ENCODE measurements at regions not wholly inside any gene's neighbourhood (a gene's known extent, or its start where the extent isn't known, plus 50 kb on each side); places are given as distances from the start of the nearest gene placed in this dataset.
A peak's percentile ranks its signal among the peaks of the same experiment; 100 is the strongest.

DNA sequence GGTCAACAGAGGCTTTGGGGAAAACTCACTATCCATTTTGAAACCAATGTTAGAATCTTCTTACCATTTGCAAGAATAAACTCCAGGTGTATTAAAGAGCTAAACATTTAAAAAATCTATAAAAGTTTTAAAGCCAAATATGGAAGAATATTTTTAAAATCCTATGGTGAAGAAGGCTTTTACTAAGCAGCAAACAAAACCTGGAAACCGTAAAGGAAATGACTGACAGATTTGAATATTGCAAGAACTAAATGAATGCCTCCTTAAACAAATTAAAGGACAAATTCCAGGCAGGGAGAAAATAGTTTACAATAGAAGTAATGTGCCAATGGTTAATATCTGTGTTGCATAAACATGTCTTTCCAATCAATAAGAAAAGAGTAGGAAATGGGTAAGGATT lies 68.1 kb downstream of the KLF15 start:
- peaks cover 32 to 45% of the 10 kb centered on the region in 2 experiments for H3K27me3 ChIP-seq (ENCODE audit: control insufficient read depth in 1 of 2, insufficient read depth in 1 of 2, low read length in 2 of 2)

DNA sequence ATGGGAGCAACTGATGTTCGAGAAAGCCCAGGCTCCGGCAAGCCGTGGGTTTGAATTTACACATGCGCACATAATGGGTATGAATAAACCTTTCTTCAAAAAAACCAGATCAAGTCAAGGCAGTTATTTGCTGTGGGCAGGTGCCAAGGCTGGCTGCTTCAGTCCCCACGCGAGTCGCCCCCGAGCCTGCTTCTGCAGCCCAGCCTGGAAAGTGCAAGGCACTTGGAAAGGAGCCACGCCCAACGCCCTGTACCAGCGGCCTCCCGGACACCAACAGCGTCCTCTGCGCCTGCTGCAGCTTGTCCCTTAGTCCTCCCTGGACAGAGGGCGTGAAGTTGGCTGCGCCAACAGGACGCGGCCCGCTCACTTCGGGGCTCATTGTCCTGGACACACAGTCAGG lies 68.9 kb downstream of the KLF15 start:
- Histone ChIP-seq H3K18ac (ENCODE audit: low read depth in 1 of 2, low read length in 2 of 2) (no peak overlapping the region), H3K9me3 (ENCODE audit: control insufficient read depth, low read length) (no peaks in the 10 kb centered on the region), H2BK12ac (ENCODE audit: low read length in 2 of 2) (no peak overlapping the region)

More for the DNA sequence above, 68.1 kb downstream of the KLF15 start:
- DNase-seq, result no peak
- no peak overlapping the region for H2AFZ ChIP-seq (ENCODE audit: low read depth, low read length)
- no CpG with 5 or more reads among the region's 1 CpG for WGBS
- no peaks in the 10 kb centered on the region for H3K9me3 ChIP-seq (ENCODE audit: control insufficient read depth, low read length)
- no peak overlapping the region for H3K4me2 ChIP-seq (ENCODE audit: low read length, poor library complexity, severe bottlenecking)
- H2BK120ac ChIP-seq (ENCODE audit: low read depth, low read length), result no peak overlapping the region
- no peak overlapping the region for H3K9ac ChIP-seq (ENCODE audit: low read length)
- H3K79me1 ChIP-seq (replicated peaks; ENCODE audit: low read length, poor library complexity, severe bottlenecking), result no peaks in the 10 kb centered on the region
- H2AK5ac ChIP-seq (ENCODE audit: low read length, severe bottlenecking), result no peak overlapping the region
- H2BK12ac ChIP-seq (ENCODE audit: low read length in 2 of 2), result no peak overlapping the region
- no peak overlapping the region for H3K18ac ChIP-seq (ENCODE audit: low read depth in 1 of 2, low read length in 2 of 2)
- H2BK15ac ChIP-seq (ENCODE audit: low read depth, poor library complexity, severe bottlenecking), result no peak overlapping the region
- no peak overlapping the region for H3K27ac ChIP-seq (ENCODE audit: low read length, poor library complexity, severe bottlenecking)
- H3K23ac ChIP-seq (ENCODE audit: low read length in 2 of 2), result no peak overlapping the region
- H3K4me1 ChIP-seq (ENCODE audit: control insufficient read depth, insufficient read depth, low read depth, low read length), result peaks cover 14% of the 10 kb centered on the region
- no peak overlapping the region for H3K4me3 ChIP-seq (ENCODE audit: insufficient read depth in 1 of 2, low read depth in 1 of 2, low read length in 2 of 2)
- no peak overlapping the region for H4K91ac ChIP-seq (ENCODE audit: low read length)
- H3K36me3 ChIP-seq (ENCODE audit: control insufficient read depth in 1 of 2, insufficient read depth in 2 of 2, low read depth in 1 of 2, low read length in 2 of 2), result no peaks in the 10 kb centered on the region
- H3K14ac ChIP-seq (ENCODE audit: low read length in 2 of 2), result no peak overlapping the region
- no peak overlapping the region for H4K8ac ChIP-seq (ENCODE audit: low read length)
- no peak overlapping the region for H2BK5ac ChIP-seq (ENCODE audit: low read depth, low read length, poor library complexity, severe bottlenecking)
- H3K4ac ChIP-seq (ENCODE audit: low read depth in 1 of 2, low read length in 2 of 2), result no peak overlapping the region

DNA sequence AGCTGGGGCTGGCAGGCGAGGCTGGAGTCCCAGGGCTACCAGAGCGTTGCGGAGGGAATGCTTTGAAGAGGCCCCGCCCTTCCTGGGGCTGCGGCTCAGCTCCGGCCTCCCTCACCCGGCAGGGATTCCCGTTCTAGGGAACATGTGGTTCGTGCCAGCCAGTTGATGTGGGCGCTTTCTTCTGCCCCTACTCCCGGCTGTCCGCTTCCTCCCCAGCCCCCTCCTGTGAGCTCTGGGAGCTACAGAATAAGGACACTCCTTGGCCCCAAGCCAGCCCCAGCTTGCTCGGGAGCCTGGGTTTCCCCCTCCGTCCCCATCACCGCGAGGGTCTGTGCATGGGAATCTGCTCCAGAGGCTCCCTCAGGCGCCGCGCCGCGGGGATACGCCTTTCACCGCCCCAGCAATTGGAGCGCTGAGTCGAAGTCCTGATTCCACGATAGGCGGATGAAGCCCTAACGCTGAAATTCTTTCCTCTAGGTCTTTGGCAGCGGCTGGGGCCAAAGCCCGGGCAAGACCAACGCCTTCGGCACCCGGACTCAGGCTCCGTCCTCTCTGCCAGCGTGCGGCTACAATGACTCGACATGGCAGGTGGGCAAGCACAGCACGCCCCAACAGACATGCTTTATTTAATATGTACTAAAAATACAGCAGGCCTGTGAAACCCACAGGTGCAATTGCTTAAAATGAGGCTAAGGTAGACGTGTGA lies 69.5 kb downstream of the KLF15 start:
- Histone ChIP-seq H2AK5ac (ENCODE audit: low read length, severe bottlenecking) (no peak overlapping the region), H2BK5ac (ENCODE audit: low read depth, low read length, poor library complexity, severe bottlenecking) (no peak overlapping the region), H2BK120ac (ENCODE audit: low read depth, low read length) (no peak overlapping the region), H2AFZ (ENCODE audit: low read depth, low read length) (peak overlapping the region; percentile 93), H3K18ac (ENCODE audit: low read depth in 1 of 2, low read length in 2 of 2) (peak overlapping the region; percentile 19 to 68), H4K91ac (ENCODE audit: low read length) (no peak overlapping the region), H4K8ac (ENCODE audit: low read length) (peak overlapping the region; percentile 85), H3K9me3 (ENCODE audit: control insufficient read depth, low read length) (no peaks in the 10 kb centered on the region), H3K4ac (ENCODE audit: low read depth in 1 of 2, low read length in 2 of 2) (no peak overlapping the region), H3K36me3 (ENCODE audit: control insufficient read depth in 1 of 2, insufficient read depth in 2 of 2, low read depth in 1 of 2, low read length in 2 of 2) (no peaks in the 10 kb centered on the region), H3K4me2 (ENCODE audit: low read length, poor library complexity, severe bottlenecking) (peak overlapping the region; percentile 81), H2BK15ac (ENCODE audit: low read depth, poor library complexity, severe bottlenecking) (no peak overlapping the region), H3K23ac (ENCODE audit: low read length in 2 of 2) (peak overlapping the region in 1 of 2 experiments; percentile 85), H3K14ac (ENCODE audit: low read length in 2 of 2) (peak overlapping the region in 1 of 2 experiments; percentile 66), H3K4me1 (ENCODE audit: control insufficient read depth, insufficient read depth, low read depth, low read length) (peaks cover 13% of the 10 kb centered on the region), H2BK12ac (ENCODE audit: low read length in 2 of 2) (no peak overlapping the region), H3K27ac (ENCODE audit: low read length, poor library complexity, severe bottlenecking) (no peak overlapping the region), H3K9ac (ENCODE audit: low read length) (peak overlapping the region; percentile 77), H3K79me1 (replicated peaks; ENCODE audit: low read length, poor library complexity, severe bottlenecking) (no peaks in the 10 kb centered on the region), H3K27me3 (ENCODE audit: control insufficient read depth in 1 of 2, insufficient read depth in 1 of 2, low read length in 2 of 2) (peaks cover 32 to 45% of the 10 kb centered on the region in 2 experiments), H3K4me3 (ENCODE audit: insufficient read depth in 1 of 2, low read depth in 1 of 2, low read length in 2 of 2) (peak overlapping the region; percentile 37 to 77)
- WGBS, result 2% methylated on average over 39 of the region's 39 CpGs
- DNase-seq, result peak; percentile 52

More for the DNA sequence above, 68.9 kb downstream of the KLF15 start:
- WGBS, result 24% methylated on average over 20 of the region's 20 CpGs
- peak overlapping the region in 1 of 2 experiments; percentile 38 for H3K4me3 ChIP-seq (ENCODE audit: insufficient read depth in 1 of 2, low read depth in 1 of 2, low read length in 2 of 2)
- no peak overlapping the region for H3K14ac ChIP-seq (ENCODE audit: low read length in 2 of 2)
- no peak overlapping the region for H2BK120ac ChIP-seq (ENCODE audit: low read depth, low read length)
- no peak overlapping the region for H2AFZ ChIP-seq (ENCODE audit: low read depth, low read length)
- H2BK5ac ChIP-seq (ENCODE audit: low read depth, low read length, poor library complexity, severe bottlenecking), result no peak overlapping the region
- no peak overlapping the region for H2AK5ac ChIP-seq (ENCODE audit: low read length, severe bottlenecking)
- no peaks in the 10 kb centered on the region for H3K79me1 ChIP-seq (replicated peaks; ENCODE audit: low read length, poor library complexity, severe bottlenecking)
- no peak overlapping the region for H4K8ac ChIP-seq (ENCODE audit: low read length)
- no peak for DNase-seq
- H3K27ac ChIP-seq (ENCODE audit: low read length, poor library complexity, severe bottlenecking), result no peak overlapping the region
- no peak overlapping the region for H3K9ac ChIP-seq (ENCODE audit: low read length)
- no peak overlapping the region for H3K4me2 ChIP-seq (ENCODE audit: low read length, poor library complexity, severe bottlenecking)
- no peaks in the 10 kb centered on the region for H3K36me3 ChIP-seq (ENCODE audit: control insufficient read depth in 1 of 2, insufficient read depth in 2 of 2, low read depth in 1 of 2, low read length in 2 of 2)
- peak overlapping the region in 1 of 2 experiments; percentile 27 for H3K4ac ChIP-seq (ENCODE audit: low read depth in 1 of 2, low read length in 2 of 2)
- H3K4me1 ChIP-seq (ENCODE audit: control insufficient read depth, insufficient read depth, low read depth, low read length), result peaks cover 13% of the 10 kb centered on the region
- no peak overlapping the region for H2BK15ac ChIP-seq (ENCODE audit: low read depth, poor library complexity, severe bottlenecking)
- peaks cover 32 to 45% of the 10 kb centered on the region in 2 experiments for H3K27me3 ChIP-seq (ENCODE audit: control insufficient read depth in 1 of 2, insufficient read depth in 1 of 2, low read length in 2 of 2)
- H4K91ac ChIP-seq (ENCODE audit: low read length), result no peak overlapping the region
- no peak overlapping the region for H3K23ac ChIP-seq (ENCODE audit: low read length in 2 of 2)

DNA sequence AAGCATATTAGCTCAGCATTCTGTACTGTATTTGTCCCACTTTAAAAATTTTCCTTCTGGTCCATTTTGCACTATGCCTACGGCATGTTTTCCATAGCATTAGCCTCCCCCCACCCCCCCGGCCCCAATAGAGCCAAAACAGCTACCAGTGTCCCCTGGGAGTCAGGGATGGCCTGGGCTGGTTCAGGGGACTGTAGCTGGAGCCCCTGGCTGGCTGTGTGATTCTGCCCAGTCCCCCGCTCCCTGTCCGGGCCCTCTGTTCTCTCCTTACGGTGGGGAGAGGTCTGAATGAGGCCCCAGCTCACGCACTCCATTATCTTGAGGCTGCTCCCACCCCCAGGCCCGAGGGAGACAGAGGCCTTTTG lies 70.1 kb downstream of the KLF15 start:
- Histone ChIP-seq H3K27me3 (ENCODE audit: control insufficient read depth in 1 of 2, insufficient read depth in 1 of 2, low read length in 2 of 2) (peaks cover 26 to 40% of the 10 kb centered on the region in 2 experiments), H2BK15ac (ENCODE audit: low read depth, poor library complexity, severe bottlenecking) (no peak overlapping the region), H2BK12ac (ENCODE audit: low read length in 2 of 2) (no peak overlapping the region), H3K36me3 (ENCODE audit: control insufficient read depth in 1 of 2, insufficient read depth in 2 of 2, low read depth in 1 of 2, low read length in 2 of 2) (no peaks in the 10 kb centered on the region), H3K4me1 (ENCODE audit: control insufficient read depth, insufficient read depth, low read depth, low read length) (peaks cover 13% of the 10 kb centered on the region), H3K4me3 (ENCODE audit: insufficient read depth in 1 of 2, low read depth in 1 of 2, low read length in 2 of 2) (peak overlapping the region; percentile 37 to 77), H3K14ac (ENCODE audit: low read length in 2 of 2) (peak overlapping the region in 1 of 2 experiments; percentile 66), H2AK5ac (ENCODE audit: low read length, severe bottlenecking) (peak overlapping the region; percentile 72), H4K8ac (ENCODE audit: low read length) (peak overlapping the region; percentile 85), H3K4ac (ENCODE audit: low read depth in 1 of 2, low read length in 2 of 2) (no peak overlapping the region), H2BK120ac (ENCODE audit: low read depth, low read length) (no peak overlapping the region), H3K9ac (ENCODE audit: low read length) (peak overlapping the region; percentile 77), H4K91ac (ENCODE audit: low read length) (no peak overlapping the region), H2BK5ac (ENCODE audit: low read depth, low read length, poor library complexity, severe bottlenecking) (no peak overlapping the region), H2AFZ (ENCODE audit: low read depth, low read length) (peak overlapping the region; percentile 93), H3K4me2 (ENCODE audit: low read length, poor library complexity, severe bottlenecking) (peak overlapping the region; percentile 81), H3K9me3 (ENCODE audit: control insufficient read depth, low read length) (no peaks in the 10 kb centered on the region), H3K23ac (ENCODE audit: low read length in 2 of 2) (no peak overlapping the region), H3K79me1 (replicated peaks; ENCODE audit: low read length, poor library complexity, severe bottlenecking) (no peaks in the 10 kb centered on the region), H3K27ac (ENCODE audit: low read length, poor library complexity, severe bottlenecking) (no peak overlapping the region), H3K18ac (ENCODE audit: low read depth in 1 of 2, low read length in 2 of 2) (peak overlapping the region; percentile 19 to 68)
- 19% methylated on average over 7 of the region's 7 CpGs for WGBS
- DNase-seq, result no peak

All from mesenchymal stem cell (in vitro differentiated cells and primary cell).